ENCODE measurements at regions not wholly inside any gene's neighbourhood (a gene's known extent, or its start where the extent isn't known, plus 50 kb on each side); places are given as distances from the start of the nearest gene placed in this dataset.
"Not testable (repeated sequence)": the region's sequence is repeated elsewhere in the genome, so short reads cannot be mapped to it uniquely, and the experiment has no call there.

DNA sequence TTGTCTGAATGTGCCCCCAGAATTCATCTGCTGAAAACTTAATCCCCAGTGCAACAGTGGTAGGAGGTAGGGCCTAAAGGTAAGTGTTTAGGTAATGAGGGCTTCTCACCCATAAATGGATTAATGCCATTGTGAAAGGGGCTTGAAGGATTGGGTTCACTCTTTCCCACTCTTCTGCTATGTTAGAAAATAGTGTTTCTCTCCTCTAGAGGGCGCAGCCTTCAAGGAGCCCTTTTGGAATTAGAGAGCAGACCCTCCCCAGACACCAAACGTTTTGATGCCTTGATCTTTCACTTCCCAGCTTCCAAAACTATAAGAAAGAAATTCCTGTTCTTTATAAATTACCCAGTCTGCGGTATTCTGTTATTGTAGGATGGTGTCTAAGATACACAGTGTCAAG lies 706.4 kb downstream of the SMARCA1 start:
- TF ChIP-seq, protein P1, sequence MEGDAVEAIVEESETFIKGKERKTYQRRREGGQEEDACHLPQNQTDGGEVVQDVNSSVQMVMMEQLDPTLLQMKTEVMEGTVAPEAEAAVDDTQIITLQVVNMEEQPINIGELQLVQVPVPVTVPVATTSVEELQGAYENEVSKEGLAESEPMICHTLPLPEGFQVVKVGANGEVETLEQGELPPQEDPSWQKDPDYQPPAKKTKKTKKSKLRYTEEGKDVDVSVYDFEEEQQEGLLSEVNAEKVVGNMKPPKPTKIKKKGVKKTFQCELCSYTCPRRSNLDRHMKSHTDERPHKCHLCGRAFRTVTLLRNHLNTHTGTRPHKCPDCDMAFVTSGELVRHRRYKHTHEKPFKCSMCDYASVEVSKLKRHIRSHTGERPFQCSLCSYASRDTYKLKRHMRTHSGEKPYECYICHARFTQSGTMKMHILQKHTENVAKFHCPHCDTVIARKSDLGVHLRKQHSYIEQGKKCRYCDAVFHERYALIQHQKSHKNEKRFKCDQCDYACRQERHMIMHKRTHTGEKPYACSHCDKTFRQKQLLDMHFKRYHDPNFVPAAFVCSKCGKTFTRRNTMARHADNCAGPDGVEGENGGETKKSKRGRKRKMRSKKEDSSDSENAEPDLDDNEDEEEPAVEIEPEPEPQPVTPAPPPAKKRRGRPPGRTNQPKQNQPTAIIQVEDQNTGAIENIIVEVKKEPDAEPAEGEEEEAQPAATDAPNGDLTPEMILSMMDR (IDR thresholded peaks at IDR 0.05; ENCODE audit: low read depth, low read length), result no peak

DNA sequence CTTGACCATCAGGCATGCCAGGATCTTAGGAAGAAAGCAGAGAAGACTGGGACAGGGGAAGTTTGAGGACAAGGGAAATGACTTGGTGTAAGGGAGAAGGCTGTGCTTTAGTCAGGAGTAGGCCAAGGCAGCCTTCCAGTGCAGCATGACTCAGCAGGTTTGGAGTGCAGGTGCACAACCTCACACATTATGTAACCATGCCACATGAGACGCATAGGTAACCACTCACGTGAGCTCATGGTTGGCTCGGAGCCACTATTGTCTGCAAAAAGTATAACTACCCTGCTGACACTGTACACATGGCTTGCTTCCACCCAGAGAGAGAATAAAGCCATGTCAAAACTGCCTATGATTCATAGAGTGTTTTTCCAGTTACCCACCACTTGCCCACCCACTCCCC lies 715.9 kb downstream of the SMARCA1 start:
- no peak overlapping the region for H3K4me3 ChIP-seq (ENCODE audit: low read depth, low read length)
- TF ChIP-seq, protein P1 (IDR thresholded peaks at IDR 0.05; ENCODE audit: low read depth, low read length), result no peak

More for the DNA sequence above, 706.4 kb downstream of the SMARCA1 start:
- no peak overlapping the region for H3K4me3 ChIP-seq (ENCODE audit: low read depth, low read length)

DNA sequence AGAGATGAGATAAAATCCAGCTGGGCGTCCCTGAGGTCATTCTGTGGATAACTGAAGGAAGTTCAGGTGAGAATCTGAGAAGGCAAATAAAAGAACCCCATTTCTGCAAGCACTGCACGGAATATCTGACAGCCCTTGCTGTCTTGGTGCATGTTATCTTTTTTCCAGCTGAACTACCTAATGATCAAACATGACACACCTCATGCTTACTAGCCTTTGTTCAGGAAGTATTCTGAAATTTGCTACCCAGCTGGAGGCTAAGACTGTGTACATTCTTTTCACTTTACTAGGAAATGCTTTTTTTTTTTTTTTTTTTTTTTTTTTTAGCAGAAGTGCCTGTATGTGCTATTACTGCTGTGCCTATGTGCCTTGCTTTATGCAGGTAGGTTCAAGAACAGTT lies 718.1 kb downstream of the SMARCA1 start:
- H3K4me3 ChIP-seq (ENCODE audit: low read depth, low read length), result no peak overlapping the region
- TF ChIP-seq, protein P1 (IDR thresholded peaks at IDR 0.05; ENCODE audit: low read depth, low read length), result no peak

DNA sequence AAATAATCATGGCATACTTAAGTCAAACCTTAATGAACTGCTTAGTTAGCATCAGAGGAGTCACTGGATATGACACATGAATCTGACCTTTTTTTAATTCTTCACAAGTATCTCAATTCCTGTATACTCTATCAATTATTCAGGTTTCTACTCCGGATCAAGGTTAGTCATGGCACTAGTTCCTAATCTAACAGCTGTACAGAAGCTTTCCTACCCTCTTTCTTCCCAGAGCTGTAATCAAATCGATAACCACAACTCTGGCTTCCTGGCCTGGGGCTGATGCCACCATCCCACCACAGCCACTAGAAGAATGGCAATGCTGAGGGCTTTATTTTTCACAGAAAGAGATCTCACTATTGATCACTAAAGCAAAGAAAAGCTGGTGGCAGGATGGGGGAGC lies 718.5 kb downstream of the SMARCA1 start:
- H3K4me3 ChIP-seq (ENCODE audit: low read depth, low read length), result no peak overlapping the region
- TF ChIP-seq, protein P1 (IDR thresholded peaks at IDR 0.05; ENCODE audit: low read depth, low read length), result no peak

DNA sequence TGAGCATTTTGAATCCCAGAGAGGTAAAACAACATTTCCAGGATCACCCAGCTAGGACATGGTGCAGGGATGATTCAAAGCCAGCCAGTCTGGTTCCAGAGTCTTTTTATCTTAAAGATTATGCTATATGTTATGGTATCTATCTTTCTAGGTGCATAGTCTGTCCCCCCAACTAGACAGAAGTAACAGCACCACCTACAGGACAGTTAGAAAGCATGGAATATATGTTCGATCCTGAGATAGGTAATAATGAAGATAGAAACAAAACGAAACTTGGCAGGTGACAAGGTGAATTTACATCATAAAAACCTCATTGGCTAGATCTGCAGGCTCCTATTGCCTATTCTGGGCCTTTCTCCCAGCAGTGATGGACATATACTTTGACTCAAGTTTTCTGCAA lies 723.2 kb downstream of the SMARCA1 start:
- no peak overlapping the region for H3K4me3 ChIP-seq (ENCODE audit: low read depth, low read length)
- TF ChIP-seq, protein P1 (IDR thresholded peaks at IDR 0.05; ENCODE audit: low read depth, low read length), result no peak

DNA sequence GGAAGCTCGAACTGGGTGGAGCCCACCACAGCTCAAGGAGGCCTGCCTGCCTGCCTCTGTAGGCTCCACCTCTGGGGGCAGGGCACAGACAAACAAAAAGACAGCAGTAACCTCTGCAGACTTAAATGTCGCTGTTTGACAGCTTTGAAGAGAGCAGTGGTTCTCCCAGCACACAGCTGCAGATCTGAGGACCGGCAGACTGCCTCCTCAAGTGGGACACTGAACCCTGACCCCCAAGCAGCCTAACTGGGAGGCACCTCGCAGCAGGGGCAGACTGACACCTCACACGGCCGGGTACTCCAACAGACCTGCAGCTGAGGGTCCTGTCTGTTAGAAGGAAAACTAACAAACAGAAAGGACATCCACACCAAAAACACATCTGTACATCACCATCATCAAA lies 730.9 kb upstream of the ACTRT1 start:
- not testable (repeated sequence) for H3K4me3 ChIP-seq (ENCODE audit: low read depth, low read length)

DNA sequence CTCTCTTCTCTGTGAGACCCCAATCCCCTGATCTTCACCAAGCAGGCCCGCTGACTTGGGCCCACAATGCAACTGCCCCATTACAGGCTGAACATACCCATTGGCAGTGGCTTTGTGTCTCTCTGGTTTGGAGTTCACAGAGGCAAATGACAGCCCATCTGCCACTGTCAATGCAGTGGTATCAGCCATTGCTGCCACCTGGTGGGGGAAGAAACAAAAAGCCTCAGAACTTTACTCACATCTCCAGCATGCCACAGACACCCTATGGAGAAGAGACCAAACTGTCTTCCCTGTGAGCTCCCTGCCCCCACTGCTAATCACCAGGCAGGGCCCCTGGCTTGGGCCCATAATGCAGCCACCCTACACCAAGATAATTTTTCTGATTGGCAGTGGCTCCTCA lies 729.3 kb upstream of the ACTRT1 start:
- H3K4me3 ChIP-seq (ENCODE audit: low read depth, low read length), result no peak overlapping the region
- TF ChIP-seq, protein P1 (IDR thresholded peaks at IDR 0.05; ENCODE audit: low read depth, low read length), result no peak

DNA sequence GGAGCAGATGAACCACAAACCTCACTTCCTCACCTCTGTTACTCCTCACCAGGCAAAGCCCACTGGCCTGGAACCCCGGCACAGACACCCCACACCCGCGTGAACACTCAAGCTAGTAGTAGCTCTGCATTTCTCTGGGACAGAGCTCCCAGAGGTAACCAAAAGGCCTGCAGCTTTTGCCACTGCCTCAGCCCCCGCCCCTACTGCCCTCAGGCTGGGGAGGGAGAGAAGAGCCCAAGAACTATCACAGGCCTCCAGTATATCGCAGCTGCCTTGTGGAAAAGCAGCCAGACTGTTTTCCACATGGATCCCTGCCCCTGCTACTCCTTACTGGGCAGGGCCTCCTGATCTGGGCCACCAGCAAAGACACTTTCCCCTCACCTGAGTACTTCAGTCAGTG lies 728.7 kb upstream of the ACTRT1 start:
- TF ChIP-seq, protein P1 (IDR thresholded peaks at IDR 0.05; ENCODE audit: low read depth, low read length), result no peak
- H3K4me3 ChIP-seq (ENCODE audit: low read depth, low read length), result no peak overlapping the region
